Endothelial cell of umbilical vein (primary cell): ENCODE measurements at regions not wholly inside any gene's neighbourhood (a gene's known extent, or its start where the extent isn't known, plus 50 kb on each side); places are given as distances from the start of the nearest gene placed in this dataset.

ENCODE experiments used
- BruUV-seq: library from RNA; stranded (reverse); fragments of 400-500 nt; replicated peaks from 2 replicates; lab custom pipeline; 2021; lab: Mats Ljungman, UMichigan
- CTCF ChIA-PET: fragments of 300-600, 350-600 bp; sonication (Branson Sonifier 250); formaldehyde crosslinking; loops from one replicate; lab custom pipeline; 2021; ENCODE audit warnings: antibody characterized with exemption, inconsistent platforms; lab: Charles Lee
- POLR2A ChIA-PET: fragments of 300-600, 350-600 bp; sonication (Branson Sonifier 250); formaldehyde crosslinking; loops from one replicate; lab custom pipeline; 2021; ENCODE audit warnings: antibody characterized with exemption, inconsistent platforms; lab: Charles Lee
- DNase-seq: peaks from one replicate; pipeline ENCODE4 v3.0.0-alpha.2; 2011; ENCODE audit warnings: low read depth, low spot score
- FAIRE-seq: peaks from 2 replicates; lab custom pipeline; 2011; peaks lifted over from hg19 to GRCh38; lab: Jason Lieb, UNC
- H2AFZ ChIP-seq: 2 replicates; pipeline ENCODE4 v1.6.0; 2012; ENCODE audit warnings: low read depth, low read length, control low read depth, inconsistent platforms
- H3K27ac ChIP-seq: 2 replicates; pipeline ENCODE4 v1.5.1; 2011; ENCODE audit warnings: low read depth, mild to moderate bottlenecking, control low read depth, low read length, moderate library complexity; ENCODE audit not compliant: insufficient read depth
- H3K27me3 ChIP-seq, 2 experiments: 2 replicates each; pipeline versions ENCODE4 v1.6.0 to v1.6.1; 2011; ENCODE audit warnings: low read length in 2 of 2, mixed read lengths in 1 of 2; ENCODE audit not compliant: control insufficient read depth in 2 of 2, insufficient read depth in 2 of 2
- H3K36me3 ChIP-seq, 2 experiments: 2 replicates in 1 of 2; 3 replicates in 1 of 2; pipeline ENCODE4 v1.5.1; 2011; ENCODE audit warnings: low read length in 2 of 2, mild to moderate bottlenecking in 1 of 2, moderate library complexity in 1 of 2; ENCODE audit not compliant: control insufficient read depth in 2 of 2, insufficient read depth in 2 of 2; ENCODE audit errors: extremely low read depth in 1 of 2
- H3K4me1 ChIP-seq: 3 replicates; pipeline ENCODE4 v1.5.1; 2011; ENCODE audit warnings: mild to moderate bottlenecking, low read length; ENCODE audit not compliant: control insufficient read depth, insufficient read depth; ENCODE audit errors: extremely low read depth
- H3K4me2 ChIP-seq: 2 replicates; pipeline ENCODE4 v1.6.1; 2011; ENCODE audit warnings: low read length, control low read depth, mixed read lengths; ENCODE audit not compliant: insufficient read depth
- H3K4me3 ChIP-seq, 3 experiments: fragments of 200-600 bp in 1 of 3; sonication (generic), shearing (Covaris generic) in 1 of 3; replicated peaks in 1 of 3; 2 replicates each; pipeline ENCODE4 v1.5.1; 2011 to 2016; ENCODE audit warnings: control low read depth in 3 of 3, low read length in 3 of 3, mild to moderate bottlenecking in 2 of 3, inconsistent platforms in 1 of 3, low read depth in 1 of 3, moderate library complexity in 1 of 3; ENCODE audit not compliant: insufficient read depth in 1 of 3
- H3K79me2 ChIP-seq: 2 replicates; pipeline ENCODE4 v1.6.0; 2012; ENCODE audit warnings: low read length, inconsistent platforms; ENCODE audit not compliant: control insufficient read depth, insufficient read depth
- H3K9ac ChIP-seq: replicated peaks from 2 replicates; pipeline ENCODE3; 2011; ENCODE audit warnings: low read length, control low read depth; ENCODE audit not compliant: insufficient read depth; ENCODE audit errors: extremely low read depth
- H3K9me1 ChIP-seq: replicated peaks from 3 replicates; pipeline ENCODE4 v1.6.0; 2011; ENCODE audit warnings: mild to moderate bottlenecking, low read length; ENCODE audit not compliant: control insufficient read depth, insufficient read depth; ENCODE audit errors: extremely low read depth
- H3K9me3 ChIP-seq: replicated peaks from 2 replicates; pipeline ENCODE4 v1.5.1; 2012; ENCODE audit warnings: low read length, inconsistent platforms; ENCODE audit not compliant: control insufficient read depth, insufficient read depth
- H4K20me1 ChIP-seq: replicated peaks from 2 replicates; pipeline ENCODE3; 2011; ENCODE audit warnings: mild to moderate bottlenecking, low read length; ENCODE audit not compliant: control insufficient read depth, insufficient read depth; ENCODE audit errors: extremely low read depth
- EZH2 ChIP-seq: IDR thresholded peaks from 2 replicates; pipeline ENCODE4 v1.6.1; 2012; ENCODE audit warnings: borderline replicate concordance, low read depth, mild to moderate bottlenecking, moderate library complexity, low read length, inconsistent platforms; ENCODE audit not compliant: severe bottlenecking
- FOS ChIP-seq: IDR thresholded peaks from 2 replicates; pipeline ENCODE4 v1.6.1; 2011; ENCODE audit warnings: mild to moderate bottlenecking, low read length, moderate library complexity, borderline replicate concordance; ENCODE audit not compliant: insufficient read depth
- GATA2 ChIP-seq: IDR thresholded peaks from 2 replicates; pipeline ENCODE4 v1.7.0; 2011; ENCODE audit warnings: low read depth, mild to moderate bottlenecking, moderate library complexity, mixed read lengths, low read length; ENCODE audit not compliant: insufficient read length, insufficient read depth
- JUN ChIP-seq: IDR thresholded peaks from 2 replicates; pipeline ENCODE4 v1.6.1; 2011; ENCODE audit warnings: borderline replicate concordance, low read depth; ENCODE audit not compliant: insufficient read length, insufficient read depth
- MYC ChIP-seq: IDR thresholded peaks from one replicate; pipeline ENCODE4 v1.6.1; 2011; ENCODE audit warnings: mild to moderate bottlenecking, low read depth, low read length
- POLR2A ChIP-seq: IDR thresholded peaks from 2 replicates; pipeline ENCODE4 v1.6.1; 2012; ENCODE audit warnings: low read depth, mild to moderate bottlenecking, control low read depth, low read length
- POLR2AphosphoS5 ChIP-seq: IDR thresholded peaks from 2 replicates; pipeline ENCODE4 v1.6.1; 2012; ENCODE audit warnings: low read depth, mild to moderate bottlenecking, control low read depth, low read length, moderate library complexity; ENCODE audit not compliant: insufficient read depth
- dilution Hi-C: fragments of 300-500 bp; cut with MboI; formaldehyde crosslinking; loops from one replicate; pipeline ENCODE4 v1.15.0; 2019; ENCODE audit warnings: low sequenced_read_pairs; ENCODE audit not compliant: extremely low pct_ligation_motif_present
- intact Hi-C: fragments of 100-400 bp; cut with micrococcal nuclease; formaldehyde crosslinking; loops from one replicate; pipeline ENCODE4 v1.10.0; 2022
- TF ChIP-seq, protein P1 (sequence below), 2 donors: IDR thresholded peaks; 1 replicate in 1 of 2; 2 replicates in 1 of 2; pipeline ENCODE4 v1.5.1; 2011; ENCODE audit warnings: low read length in 2 of 2, mild to moderate bottlenecking in 2 of 2, moderate library complexity in 2 of 2, control low read depth in 1 of 2, inconsistent platforms in 1 of 2, low read depth in 1 of 2; ENCODE audit not compliant: insufficient read depth in 1 of 2; ENCODE audit errors: extremely low read depth in 1 of 2
- TF ChIP-seq, protein P2 (sequence below): IDR thresholded peaks from 2 replicates; pipeline ENCODE4 v1.6.1; 2011; ENCODE audit not compliant: insufficient read depth, insufficient read length

DNA sequence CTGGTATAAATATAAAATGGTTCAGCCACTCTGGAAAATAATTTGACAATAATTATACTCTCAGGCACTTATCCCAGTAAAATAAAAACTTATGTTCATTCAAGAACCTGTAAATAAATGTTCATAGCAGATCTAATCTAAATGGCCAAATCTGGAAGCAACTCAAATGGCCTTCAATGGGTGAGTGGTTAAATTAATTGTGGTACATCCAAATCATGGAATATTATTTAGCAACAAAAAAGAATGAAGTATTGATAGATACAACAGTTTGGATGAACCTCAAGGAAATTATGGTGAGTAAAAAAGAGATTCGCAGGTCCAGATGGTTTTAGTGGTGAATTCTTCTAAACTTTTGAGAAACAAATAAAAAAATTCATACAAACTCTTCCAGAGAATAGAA lies 287.0 kb upstream of the ZC3H12C start:
- Histone ChIP-seq H4K20me1 (no peaks in the 10 kb centered on the region), H3K79me2 (no peaks in the 10 kb centered on the region), H3K4me2 (no peak overlapping the region), H3K9me3 (no peaks in the 10 kb centered on the region), H3K27ac (no peak overlapping the region), H3K9me1 (no peaks in the 10 kb centered on the region), H3K9ac (no peak overlapping the region), H3K4me3 (no peak overlapping the region), H2AFZ (no peak overlapping the region), H3K36me3 (no peaks in the 10 kb centered on the region), H3K4me1 (no peaks in the 10 kb centered on the region), H3K27me3 (no peaks in the 10 kb centered on the region)
- dilution Hi-C loops (no loop called here), intact Hi-C loops (no loop called here)
- DNase-seq = no peak
- ChIA-PET CTCF (no interaction called here), POLR2A (no interaction called here)
- TF ChIP-seq GATA2 (no peak), POLR2A (no peak), POLR2AphosphoS5 (no peak), MYC (no peak), FOS (no peak), JUN (no peak), EZH2 (no peak)
- TF ChIP-seq, protein P1, sequence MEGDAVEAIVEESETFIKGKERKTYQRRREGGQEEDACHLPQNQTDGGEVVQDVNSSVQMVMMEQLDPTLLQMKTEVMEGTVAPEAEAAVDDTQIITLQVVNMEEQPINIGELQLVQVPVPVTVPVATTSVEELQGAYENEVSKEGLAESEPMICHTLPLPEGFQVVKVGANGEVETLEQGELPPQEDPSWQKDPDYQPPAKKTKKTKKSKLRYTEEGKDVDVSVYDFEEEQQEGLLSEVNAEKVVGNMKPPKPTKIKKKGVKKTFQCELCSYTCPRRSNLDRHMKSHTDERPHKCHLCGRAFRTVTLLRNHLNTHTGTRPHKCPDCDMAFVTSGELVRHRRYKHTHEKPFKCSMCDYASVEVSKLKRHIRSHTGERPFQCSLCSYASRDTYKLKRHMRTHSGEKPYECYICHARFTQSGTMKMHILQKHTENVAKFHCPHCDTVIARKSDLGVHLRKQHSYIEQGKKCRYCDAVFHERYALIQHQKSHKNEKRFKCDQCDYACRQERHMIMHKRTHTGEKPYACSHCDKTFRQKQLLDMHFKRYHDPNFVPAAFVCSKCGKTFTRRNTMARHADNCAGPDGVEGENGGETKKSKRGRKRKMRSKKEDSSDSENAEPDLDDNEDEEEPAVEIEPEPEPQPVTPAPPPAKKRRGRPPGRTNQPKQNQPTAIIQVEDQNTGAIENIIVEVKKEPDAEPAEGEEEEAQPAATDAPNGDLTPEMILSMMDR (IDR thresholded peaks at IDR 0.05; ENCODE audit: extremely low read depth in 1 of 2, insufficient read depth in 1 of 2, low read depth in 1 of 2, low read length in 2 of 2) = no peak
- TF ChIP-seq, protein P2, sequence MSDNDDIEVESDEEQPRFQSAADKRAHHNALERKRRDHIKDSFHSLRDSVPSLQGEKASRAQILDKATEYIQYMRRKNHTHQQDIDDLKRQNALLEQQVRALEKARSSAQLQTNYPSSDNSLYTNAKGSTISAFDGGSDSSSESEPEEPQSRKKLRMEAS = no peak
- BruUV-seq = no TSS peak
- FAIRE-seq = no peak
